GM19023 (cell line): ENCODE measurements at regions not wholly inside any gene's neighbourhood (a gene's known extent, or its start where the extent isn't known, plus 50 kb on each side); places are given as distances from the start of the nearest gene placed in this dataset.
"Not testable (repeated sequence)": the region's sequence is repeated elsewhere in the genome, so short reads cannot be mapped to it uniquely, and the experiment has no call there.

Experiments
- ATAC-seq: cut with Tn5 transposase; IDR thresholded peaks from one replicate; pipeline ENCODE4 v1.9.1; 2021; ENCODE audit warnings: mild to moderate bottlenecking, moderate library complexity; ENCODE audit not compliant: unreplicated experiment

DNA sequence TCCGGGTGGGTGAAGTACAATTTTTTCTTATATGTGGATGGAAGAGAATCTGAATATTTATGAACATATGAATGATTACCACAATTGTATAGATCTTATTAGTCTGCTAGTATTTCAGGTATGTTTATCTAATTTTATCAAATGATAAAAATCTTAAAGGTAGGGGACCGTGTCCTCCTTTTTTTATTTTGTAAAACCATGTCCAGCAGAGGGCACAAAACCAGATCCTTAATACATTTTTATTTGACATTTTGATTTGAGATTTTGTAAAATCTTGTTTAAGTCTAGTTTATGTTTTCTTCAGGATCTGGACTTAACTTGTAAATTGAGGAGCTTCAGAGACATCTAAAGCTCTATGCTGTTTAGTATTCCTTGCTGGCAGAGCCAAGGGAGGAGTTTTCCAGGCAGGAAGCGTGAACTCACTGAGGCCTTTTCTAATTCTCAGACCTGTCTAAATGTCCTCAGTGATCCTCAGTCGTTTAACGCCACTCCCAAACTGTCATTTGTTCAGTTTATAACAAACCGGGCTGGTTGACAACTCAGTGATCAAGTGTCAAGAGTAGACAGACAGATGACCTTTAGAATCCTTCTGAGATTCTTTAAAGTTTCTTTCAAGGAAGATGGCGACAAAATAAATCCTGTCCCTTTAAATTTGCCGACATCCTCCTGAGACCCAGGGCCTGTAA lies 263.9 kb downstream of the KTN1 start:
- ATAC-seq: no peak

DNA sequence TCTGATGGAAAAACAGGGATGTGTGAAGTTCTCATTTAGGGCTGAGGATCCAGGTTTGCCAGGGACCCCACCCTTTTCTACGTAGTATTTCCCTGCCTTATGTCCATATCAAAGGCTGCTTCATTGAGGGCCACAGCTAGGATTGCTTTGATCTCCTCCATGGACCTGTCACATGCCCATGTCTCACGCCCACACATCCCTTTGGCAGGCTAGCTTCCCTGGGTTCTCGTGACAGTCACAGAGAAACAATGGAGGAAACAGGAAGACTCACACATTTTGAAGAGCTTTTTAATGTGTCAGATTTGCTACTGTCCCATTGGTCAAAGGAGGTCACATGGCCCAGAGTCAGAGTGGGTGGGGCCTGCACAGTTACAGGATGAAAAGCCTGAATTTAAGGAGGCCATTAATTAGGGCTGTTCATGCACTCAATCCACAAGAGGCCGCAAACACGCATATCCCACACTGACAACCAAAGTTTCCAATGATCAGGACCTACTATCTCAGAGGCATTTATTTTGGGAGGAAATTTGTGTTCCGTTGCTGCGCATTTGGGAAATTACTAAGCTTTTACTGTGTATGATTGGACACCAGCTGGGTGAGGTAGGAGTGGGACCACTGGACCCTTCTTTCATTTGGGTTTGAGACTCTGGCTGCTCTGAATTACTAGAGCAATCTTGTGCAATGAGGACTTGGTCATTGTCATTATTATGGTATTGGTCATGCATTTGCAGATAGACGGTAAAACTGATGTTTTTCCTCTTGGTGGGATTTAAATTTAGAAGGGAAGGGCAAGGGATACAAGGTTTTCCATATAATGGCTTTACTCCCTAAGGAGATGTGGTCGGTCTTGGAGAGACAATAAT lies 266.2 kb downstream of the KTN1 start:
- no peak for ATAC-seq

DNA sequence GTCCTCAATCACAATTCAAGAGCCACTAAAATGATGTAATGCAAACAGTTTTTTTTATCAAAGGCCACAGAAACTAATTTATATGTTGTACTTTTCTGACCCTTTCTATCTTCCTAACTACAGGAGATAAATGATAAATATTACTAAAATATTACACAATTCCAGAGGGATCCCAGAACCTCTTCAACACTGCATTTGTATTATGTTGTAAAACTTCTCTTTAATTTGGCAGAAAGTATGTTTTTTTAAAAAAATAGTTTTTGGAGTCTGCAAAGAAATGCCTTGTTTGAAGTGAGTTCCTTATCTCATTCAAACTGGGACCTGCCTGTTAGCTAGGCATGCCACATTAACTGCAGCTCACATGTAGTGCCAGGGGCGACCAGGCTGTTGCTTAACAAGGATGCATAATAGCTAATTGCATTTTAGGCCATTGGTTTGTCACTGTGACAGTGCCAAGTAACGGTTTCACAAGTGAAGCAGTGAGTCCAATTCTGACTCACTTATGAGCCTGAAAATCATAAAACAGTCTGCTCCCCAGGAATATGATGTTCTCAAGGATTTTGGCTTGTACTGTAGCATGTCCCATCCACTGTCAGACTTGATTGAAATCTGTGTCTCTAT lies 266.9 kb downstream of the KTN1 start:
- ATAC-seq: no peak

DNA sequence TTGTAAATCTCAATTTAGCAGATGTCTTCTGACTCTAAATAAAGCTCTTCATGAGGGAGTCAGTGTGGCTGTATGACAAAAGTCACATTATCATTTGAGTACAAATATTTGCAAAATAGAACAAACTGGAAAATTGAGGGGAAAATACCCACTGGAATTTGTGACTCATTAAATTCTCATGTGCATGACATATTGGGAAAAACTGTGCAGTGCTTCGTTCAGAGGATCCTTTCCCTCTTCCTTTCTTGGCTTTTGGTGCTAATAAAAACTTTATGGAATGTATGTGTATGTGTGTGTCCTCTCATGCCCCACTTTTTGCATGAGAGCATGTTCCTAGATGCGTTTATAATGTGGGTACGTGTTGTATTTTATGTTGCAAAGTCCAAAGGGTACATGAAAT lies 267.8 kb downstream of the KTN1 start:
- no peak for ATAC-seq

DNA sequence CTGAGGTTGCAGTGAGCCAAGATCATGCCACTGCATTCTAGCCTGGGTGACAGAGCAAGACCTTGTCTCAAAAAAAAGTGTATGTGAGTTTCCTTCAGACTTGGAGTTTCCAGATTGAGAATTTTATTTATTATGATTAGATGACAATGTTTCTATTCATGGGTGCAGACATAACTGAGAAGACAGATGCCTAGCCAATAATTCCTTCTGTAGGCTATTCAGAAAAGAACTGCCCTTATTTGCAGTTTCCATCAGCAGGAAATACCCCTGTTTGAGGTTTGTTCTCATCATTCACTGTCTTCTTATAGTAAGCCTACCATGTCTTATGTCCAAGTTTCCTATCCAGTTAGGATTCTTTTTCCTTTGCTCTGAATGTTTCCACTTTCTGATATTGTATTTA lies 269.0 kb downstream of the KTN1 start:
- ATAC-seq: no peak

DNA sequence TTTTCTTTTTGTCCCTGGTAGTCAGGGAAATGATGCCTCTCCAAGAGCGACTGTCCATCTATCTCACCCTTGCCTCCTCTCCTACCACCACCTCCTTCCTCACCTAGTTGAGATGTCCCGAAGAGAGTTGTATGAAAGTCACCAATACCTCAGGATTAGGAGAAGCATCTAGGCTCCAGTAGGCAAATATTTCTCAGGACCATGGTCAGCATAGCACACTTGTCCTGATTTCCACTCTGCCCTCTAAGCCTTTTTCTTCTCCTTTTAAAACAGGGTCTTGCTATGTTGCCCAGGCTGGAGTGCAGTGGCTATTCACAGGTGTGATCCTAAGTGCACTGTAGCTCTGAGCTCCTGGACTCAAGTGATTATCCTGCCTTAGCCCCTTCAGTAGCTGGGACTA lies 268.4 kb upstream of the PELI2 start:
- no peak for ATAC-seq

DNA sequence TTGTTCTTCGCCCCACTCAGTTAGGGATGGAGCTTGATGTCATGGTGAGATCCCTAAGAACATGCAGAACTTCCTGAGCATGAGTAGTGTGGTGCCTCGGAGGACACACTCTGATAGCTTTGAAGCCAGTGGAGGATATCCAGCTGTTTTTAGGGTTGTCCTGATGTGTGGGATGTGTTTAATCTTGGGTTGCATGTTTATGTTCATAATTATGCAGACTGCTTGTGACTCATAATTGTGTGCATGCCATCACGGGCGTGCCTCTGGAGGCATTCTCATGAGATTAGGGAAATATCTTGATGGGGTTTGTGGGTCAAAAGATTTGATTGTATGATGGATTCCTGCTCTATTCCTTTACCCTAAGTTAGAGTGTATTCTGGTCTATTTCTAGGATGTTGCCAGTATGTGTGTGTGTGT lies 267.4 kb upstream of the PELI2 start:
- no peak for ATAC-seq

DNA sequence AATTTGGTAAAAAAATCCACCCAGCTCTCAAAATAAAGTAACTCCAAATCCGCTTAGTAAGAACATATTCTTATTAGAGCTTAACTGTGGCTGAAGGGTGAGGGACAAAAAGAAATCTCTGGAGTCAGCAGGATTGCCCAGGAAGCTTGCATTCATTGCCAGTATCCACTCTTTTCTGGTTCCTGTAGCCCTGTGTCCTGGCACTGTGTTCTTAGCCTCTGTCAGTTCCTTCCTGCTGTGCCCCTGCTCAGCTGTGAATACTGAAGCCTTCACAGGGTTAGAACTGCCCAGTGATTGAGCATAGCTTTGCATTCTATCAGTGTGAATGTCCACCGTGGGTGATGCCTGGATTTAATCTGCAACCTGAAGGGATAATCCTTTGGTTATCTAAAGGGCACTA lies 266.9 kb upstream of the PELI2 start:
- ATAC-seq: no peak

DNA sequence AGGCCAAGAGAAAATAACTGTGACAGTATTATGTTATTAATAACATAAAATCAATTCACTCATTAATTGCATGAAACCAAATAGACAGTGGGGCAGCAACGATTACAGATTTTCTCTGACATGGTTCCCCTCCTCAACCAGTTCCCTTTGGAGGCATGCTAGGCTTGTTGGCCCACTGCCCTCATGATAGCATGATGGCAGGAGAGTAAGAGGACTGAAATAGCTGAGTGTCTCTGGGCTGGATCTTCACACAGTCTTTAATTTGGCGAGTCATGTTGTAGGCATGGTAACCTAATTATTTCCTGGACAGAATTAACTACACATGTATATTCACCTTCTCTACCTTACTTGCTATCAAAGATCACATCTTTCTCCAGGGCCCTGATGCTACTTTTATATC lies 266.2 kb upstream of the PELI2 start:
- no peak for ATAC-seq

DNA sequence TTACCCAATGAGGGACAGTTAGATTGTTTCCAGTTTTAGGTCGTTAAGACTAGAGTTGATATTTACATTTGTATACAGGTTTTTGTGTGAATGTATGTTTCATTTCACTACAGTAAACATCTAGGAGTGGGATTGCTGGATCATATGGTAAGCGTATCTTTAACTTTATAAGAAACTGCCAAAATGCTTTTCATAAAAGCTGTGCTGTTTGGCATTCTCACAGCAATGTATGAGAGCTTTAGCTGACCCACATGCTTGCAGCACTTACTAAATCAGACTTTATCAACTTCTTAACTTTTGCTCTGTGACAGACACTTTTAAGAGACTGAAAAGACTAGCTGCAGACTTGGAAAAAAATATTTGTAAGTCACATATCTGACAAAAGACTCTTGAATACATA lies 262.5 kb upstream of the PELI2 start:
- no peak for ATAC-seq

DNA sequence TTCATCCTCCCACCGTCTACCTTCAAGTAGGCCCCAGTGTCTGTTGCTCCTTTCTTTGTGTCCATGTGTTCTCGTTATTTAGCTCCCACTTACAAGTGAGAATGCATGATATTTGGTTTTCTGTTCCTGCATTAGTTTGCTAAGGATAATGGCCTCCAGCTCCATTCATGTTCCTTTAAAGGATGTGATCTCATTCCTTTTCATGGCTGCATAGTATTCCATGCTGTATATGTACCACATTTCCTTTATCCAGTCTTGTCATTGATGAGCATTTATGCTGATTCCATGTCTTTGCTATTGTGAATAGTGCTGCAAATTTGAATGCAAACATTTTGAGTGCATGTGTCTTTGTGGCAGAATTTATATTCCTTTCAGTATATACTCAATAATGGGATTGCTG lies 259.6 kb upstream of the PELI2 start:
- ATAC-seq: no peak

DNA sequence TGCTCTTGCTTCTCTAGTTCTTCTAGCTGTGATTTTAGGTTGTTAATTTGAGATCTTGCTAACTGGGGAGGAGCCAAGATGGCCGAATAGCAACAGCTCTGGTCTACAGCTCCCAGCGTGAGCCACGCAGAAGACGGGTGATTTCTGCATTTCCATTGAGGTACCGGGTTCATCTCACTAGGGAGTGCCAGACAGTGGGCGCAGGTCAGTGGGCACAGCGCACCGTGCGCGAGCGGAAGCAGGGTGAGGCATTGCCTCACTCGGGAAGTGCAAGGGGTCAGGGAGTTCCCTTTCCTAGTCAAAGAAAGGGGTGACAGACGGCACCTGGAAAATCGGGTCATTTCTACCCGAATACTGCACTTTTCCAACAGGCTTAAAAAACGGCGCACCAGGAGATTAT lies 256.6 kb upstream of the PELI2 start:
- ATAC-seq: not testable (repeated sequence)

DNA sequence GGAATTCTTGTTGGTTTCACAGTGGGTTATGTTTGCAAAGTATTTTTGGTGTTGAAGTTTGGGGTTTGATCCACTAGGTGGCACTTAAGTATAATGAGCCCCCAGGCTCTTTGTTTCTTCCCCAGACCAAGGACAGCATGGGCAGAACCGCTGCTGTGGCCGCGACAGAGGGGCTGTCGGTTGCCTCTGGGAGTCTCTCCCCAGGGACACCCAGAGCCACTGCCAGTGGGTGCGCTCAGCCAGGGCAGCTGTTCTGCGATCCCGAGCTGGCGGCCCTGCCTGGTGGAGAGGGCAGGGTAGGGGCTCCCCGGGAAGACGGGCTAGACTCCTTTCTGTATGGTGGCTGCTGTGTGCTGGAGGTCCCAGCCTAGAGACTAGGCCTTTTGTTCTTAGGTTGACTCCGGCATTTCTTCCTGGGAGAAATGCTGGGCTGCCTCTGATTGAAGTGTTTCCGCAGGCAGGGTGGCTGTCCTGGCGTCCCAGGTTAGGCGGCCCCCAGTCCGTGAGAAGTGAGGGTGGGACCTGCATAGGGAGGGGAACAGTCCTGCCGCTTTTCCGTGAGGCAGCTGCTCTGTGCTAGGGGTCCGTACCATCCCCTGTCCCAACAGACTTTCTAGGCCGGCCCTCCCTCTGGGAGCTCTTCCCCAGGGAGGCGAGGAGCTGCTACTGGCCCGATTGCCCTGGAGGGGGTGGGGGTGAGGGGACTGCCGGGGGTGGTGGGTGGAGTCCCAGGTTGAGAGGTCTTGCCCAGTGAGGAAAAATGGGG lies 253.1 kb upstream of the PELI2 start:
- no peak for ATAC-seq

DNA sequence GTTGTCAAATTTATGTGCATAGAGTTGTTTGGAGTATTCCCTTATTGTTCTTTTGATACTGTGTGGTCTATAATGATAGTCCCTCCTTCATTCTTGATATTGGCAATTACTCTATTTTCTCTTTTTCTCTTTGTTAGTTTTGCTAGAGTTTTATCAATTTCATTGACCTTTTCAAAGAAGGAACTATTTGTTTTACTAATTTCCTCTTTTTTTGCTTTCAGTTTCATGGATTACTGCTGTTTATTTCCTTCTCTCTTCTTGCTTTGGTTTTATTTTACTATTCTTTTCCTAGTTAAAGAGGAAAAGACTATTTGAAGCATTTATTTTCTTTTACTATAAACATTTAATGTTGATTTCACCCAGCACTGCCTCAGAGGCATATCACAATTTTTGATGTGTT lies 250.9 kb upstream of the PELI2 start:
- ATAC-seq: no peak

DNA sequence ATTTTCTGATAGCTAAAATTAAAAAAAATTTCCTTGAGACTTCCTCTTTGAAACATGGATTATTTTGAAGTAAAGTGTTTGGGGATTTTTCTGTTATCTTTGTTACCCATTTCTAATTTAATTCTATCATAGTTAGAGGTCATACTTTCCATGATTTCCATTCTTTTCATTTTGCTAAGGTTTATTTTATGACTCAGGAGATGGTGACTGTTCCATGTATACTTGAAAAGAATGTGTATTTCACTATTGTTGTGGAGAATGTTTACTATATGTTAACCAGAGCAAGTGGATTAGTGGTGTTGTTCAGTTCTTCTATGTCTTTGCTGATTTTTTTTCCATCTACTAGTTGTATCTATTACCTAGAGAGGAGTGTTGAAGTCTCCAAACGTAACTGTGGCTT lies 250.5 kb upstream of the PELI2 start:
- no peak for ATAC-seq

DNA sequence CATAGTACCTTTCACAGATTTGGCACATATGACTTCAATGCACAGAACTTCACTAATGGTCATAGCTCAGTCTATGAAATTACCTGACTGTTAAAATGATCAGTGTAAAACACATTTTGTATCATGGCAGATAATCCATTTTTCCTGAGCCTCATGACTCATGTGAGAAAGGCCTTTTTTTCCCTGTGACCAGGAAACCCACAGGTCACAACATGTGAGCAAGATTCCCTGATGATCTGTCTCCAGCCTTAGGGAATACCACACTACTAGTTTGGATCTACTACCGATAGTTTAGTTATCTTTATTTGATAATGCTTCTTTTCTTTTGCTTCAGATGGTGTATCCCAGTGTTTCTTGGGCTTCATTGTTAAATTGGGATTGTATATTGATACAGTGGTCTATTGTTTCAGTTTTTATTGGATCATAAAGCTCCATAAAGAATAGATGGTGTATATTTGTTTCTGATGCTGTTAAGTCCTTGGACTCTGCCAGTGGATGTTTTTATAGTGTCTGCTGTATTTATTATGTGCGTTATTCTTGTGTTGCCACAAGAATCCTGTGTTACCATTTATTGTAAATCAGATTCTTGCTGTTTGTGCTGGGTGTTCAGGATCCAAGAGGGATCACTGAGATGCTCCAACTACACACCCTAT lies 248.7 kb upstream of the PELI2 start:
- ATAC-seq: no peak

DNA sequence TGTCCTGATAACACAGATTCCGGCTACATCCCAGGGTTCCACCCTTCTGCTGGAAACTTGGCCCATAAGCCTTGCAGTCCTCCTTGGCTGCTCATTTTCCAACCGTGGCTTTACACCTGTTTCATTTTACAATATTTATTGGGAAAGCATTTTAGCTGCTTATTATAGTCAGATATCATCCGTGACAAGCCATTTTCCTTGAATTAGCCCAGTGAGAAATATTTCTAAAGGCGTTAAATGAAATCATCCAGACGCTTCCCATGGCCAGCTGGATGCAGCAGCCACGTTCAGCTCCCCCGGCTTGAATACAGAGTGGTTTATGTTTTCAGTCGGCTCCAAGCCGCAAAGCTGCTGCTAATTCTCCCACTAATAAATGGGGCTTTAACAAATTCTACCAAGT lies 245.0 kb upstream of the PELI2 start:
- ATAC-seq: no peak

DNA sequence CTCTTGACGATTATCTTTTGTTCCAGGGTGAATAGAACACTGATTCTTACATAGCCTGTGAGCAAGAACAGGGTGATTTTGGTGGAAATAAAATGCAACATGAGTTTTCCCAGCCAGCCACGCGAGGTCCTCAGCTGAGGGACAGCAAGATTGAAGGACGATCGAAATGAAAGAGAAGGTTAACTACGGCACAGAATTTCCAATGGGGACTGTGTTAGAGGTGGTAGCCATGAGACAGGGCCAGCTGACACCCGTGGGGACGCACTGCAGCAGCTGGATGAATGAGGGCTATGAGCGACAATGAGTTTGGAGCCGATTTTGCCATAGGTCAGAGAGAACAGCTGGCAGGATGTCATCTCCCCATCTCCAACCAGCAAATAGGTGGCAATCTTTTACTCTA lies 243.4 kb upstream of the PELI2 start:
- no peak for ATAC-seq

DNA sequence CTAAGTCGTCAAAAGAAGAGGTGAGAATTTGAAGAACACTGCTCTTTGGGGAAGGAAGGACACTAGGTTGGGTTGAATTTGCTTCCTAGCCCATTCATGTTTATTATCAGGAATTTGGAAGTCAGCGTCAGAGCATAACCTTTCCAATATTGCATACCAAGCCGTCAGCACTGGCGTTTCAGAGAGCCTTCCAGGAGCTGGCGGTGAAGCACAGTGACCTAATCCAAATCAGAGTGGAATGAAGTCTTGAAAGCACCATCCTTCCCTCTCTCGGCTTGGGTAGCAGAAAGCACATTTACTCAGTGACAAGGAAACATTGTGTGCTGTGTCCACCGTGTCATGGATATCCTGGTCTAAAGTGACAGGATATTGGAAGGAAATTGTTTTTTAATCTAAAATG lies 240.3 kb upstream of the PELI2 start:
- ATAC-seq: no peak

DNA sequence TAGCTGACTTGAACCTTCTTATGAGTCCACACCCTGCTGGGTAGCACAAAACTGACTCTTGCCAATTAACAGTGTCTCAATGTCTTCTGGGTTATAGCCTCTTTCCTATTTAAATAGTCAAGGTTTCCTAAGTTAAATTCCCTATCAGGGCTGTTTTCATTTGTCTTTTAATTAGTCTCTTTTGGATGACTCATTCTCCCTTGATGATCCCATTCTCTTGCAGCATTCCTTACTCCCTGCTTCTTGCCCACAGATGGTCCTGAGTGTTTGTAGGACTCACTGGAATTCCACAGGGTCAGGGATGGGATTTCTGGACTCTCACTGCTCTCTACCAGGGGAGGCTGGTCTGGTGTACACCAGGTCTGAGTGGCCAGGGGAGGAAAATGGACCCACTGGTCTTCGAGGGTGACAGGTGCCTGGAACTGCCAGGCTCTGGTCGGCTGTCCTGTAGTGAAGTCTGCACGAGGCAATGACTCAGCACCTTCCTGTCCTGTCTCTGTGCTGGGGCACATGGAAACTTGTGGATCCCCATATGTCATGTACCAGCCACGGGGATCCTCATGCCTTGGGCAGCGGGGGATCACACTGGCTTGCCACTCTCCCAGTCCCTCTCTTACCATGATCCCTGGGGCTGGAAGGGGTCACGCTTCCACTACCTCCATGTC lies 236.5 kb upstream of the PELI2 start:
- ATAC-seq: no peak
